Choroid plexus epithelial cell (primary cell): ENCODE measurements at regions not wholly inside any gene's neighbourhood (a gene's known extent, or its start where the extent isn't known, plus 50 kb on each side); places are given as distances from the start of the nearest gene placed in this dataset.

Experiments
- DNase-seq: peaks from one replicate; pipeline ENCODE4 v3.0.0-alpha.2; 2010; ENCODE audit warnings: low read depth
- H3K4me3 ChIP-seq: 2 replicates; pipeline ENCODE4 v1.5.1; 2011; ENCODE audit warnings: low read depth, mild to moderate bottlenecking, control low read depth, low read length, moderate library complexity
- CTCF ChIP-seq: conservative IDR thresholded peaks from 2 replicates; pipeline ENCODE4 v1.5.1; 2011; ENCODE audit warnings: low read depth, mild to moderate bottlenecking, control low read depth, inconsistent platforms, low read length, moderate library complexity

- no peak overlapping the region for H3K4me3 ChIP-seq
- no peak for TF ChIP-seq CTCF
- DNase-seq: no peak
Measured at GRCh38 chr2:176854062-176854461, 358.5 kb upstream of the HNRNPA3 start.

GRCh38 chr2:176854878-176855277, 357.7 kb upstream of the HNRNPA3 start:
- H3K4me3 ChIP-seq: no peak overlapping the region
- no peak for DNase-seq
- TF ChIP-seq CTCF: no peak

- DNase-seq: no peak
- no peak for TF ChIP-seq CTCF
- H3K4me3 ChIP-seq: no peak overlapping the region
Measured at GRCh38 chr2:176856683-176857082, 355.9 kb upstream of the HNRNPA3 start.

- no peak for DNase-seq
- no peak for TF ChIP-seq CTCF
- no peak overlapping the region for H3K4me3 ChIP-seq
Measured at GRCh38 chr2:176865336-176865735, 347.3 kb upstream of the HNRNPA3 start.

GRCh38 chr2:176872406-176872805, 340.2 kb upstream of the HNRNPA3 start:
- no peak for DNase-seq
- TF ChIP-seq CTCF: no peak
- H3K4me3 ChIP-seq: no peak overlapping the region

- peak; percentile 6 for DNase-seq
- no peak overlapping the region for H3K4me3 ChIP-seq
- TF ChIP-seq CTCF: peak; percentile 38
Measured at GRCh38 chr2:176873403-176873802, 339.2 kb upstream of the HNRNPA3 start.

- no peak for DNase-seq
- H3K4me3 ChIP-seq: no peak overlapping the region
- no peak for TF ChIP-seq CTCF
Measured at GRCh38 chr2:176876493-176877103, 336.0 kb upstream of the HNRNPA3 start.
